Trophoblast cell (in vitro differentiated cells and primary cell): ENCODE measurements at regions not wholly inside any gene's neighbourhood (a gene's known extent, or its start where the extent isn't known, plus 50 kb on each side); places are given as distances from the start of the nearest gene placed in this dataset.

Source experiments
- DNase-seq, 2 donors: peaks; one replicate each; pipeline ENCODE4 v3.0.0-alpha.2; 2016
- H2AFZ ChIP-seq: 2 replicates; pipeline ENCODE4 v1.6.1; 2013; ENCODE audit warnings: low read length, moderate library complexity, mild to moderate bottlenecking; ENCODE audit not compliant: insufficient read depth, poor library complexity
- H2AK5ac ChIP-seq: 2 replicates; pipeline ENCODE4 v1.6.1; 2013; ENCODE audit warnings: mild to moderate bottlenecking, low read length
- H2BK120ac ChIP-seq: 2 replicates; pipeline ENCODE4 v1.6.1; 2013; ENCODE audit warnings: low read length, mild to moderate bottlenecking, moderate library complexity; ENCODE audit not compliant: insufficient read depth, poor library complexity
- H2BK12ac ChIP-seq: 2 replicates; pipeline ENCODE4 v1.6.1; 2013; ENCODE audit warnings: mild to moderate bottlenecking, low read length, moderate library complexity
- H2BK5ac ChIP-seq: 2 replicates; pipeline ENCODE4 v1.6.1; 2013; ENCODE audit warnings: low read length, low read depth, moderate library complexity, mild to moderate bottlenecking; ENCODE audit not compliant: poor library complexity
- H3K14ac ChIP-seq: 2 replicates; pipeline ENCODE4 v1.6.1; 2013; ENCODE audit warnings: mild to moderate bottlenecking, low read length
- H3K18ac ChIP-seq: 2 replicates; pipeline ENCODE4 v1.6.1; 2013; ENCODE audit warnings: mild to moderate bottlenecking, low read length
- H3K23ac ChIP-seq: 2 replicates; pipeline ENCODE4 v1.6.1; 2013; ENCODE audit warnings: low read length
- H3K27ac ChIP-seq: 2 replicates; pipeline ENCODE4 v1.5.1; 2013; ENCODE audit warnings: low read depth, mild to moderate bottlenecking, inconsistent platforms, low read length, moderate library complexity
- H3K27me3 ChIP-seq: 2 replicates; pipeline ENCODE4 v1.6.1; 2013; ENCODE audit warnings: inconsistent platforms, mild to moderate bottlenecking, low read length, moderate library complexity; ENCODE audit not compliant: insufficient read depth
- H3K36me3 ChIP-seq, 2 experiments: 1 replicate in 1 of 2; 2 replicates in 1 of 2; pipeline ENCODE4 v1.6.1; 2013; ENCODE audit warnings: low read length in 2 of 2, mild to moderate bottlenecking in 2 of 2, moderate library complexity in 1 of 2; ENCODE audit not compliant: insufficient read depth in 2 of 2, control insufficient read depth in 1 of 2
- H3K4ac ChIP-seq: 2 replicates; pipeline ENCODE4 v1.6.1; 2013; ENCODE audit warnings: low read depth, mild to moderate bottlenecking, low read length, moderate library complexity
- H3K4me1 ChIP-seq, 2 experiments: 1 replicate in 1 of 2; 2 replicates in 1 of 2; pipeline ENCODE4 v1.6.1; 2013; ENCODE audit warnings: low read length in 2 of 2, mild to moderate bottlenecking in 2 of 2, moderate library complexity in 1 of 2; ENCODE audit not compliant: insufficient read depth in 2 of 2, control insufficient read depth in 1 of 2
- H3K4me2 ChIP-seq: 2 replicates; pipeline ENCODE4 v1.6.1; 2013; ENCODE audit warnings: inconsistent platforms, mild to moderate bottlenecking, low read length, moderate library complexity
- H3K4me3 ChIP-seq: 2 replicates; pipeline ENCODE4 v1.5.1; 2013; ENCODE audit warnings: mild to moderate bottlenecking, low read depth, low read length, inconsistent platforms
- H3K79me1 ChIP-seq: one replicate; pipeline ENCODE4 v1.6.1; 2013; ENCODE audit warnings: low read length
- H3K79me2 ChIP-seq: 2 replicates; pipeline ENCODE4 v1.6.1; 2013; ENCODE audit warnings: low read length, mild to moderate bottlenecking; ENCODE audit not compliant: control insufficient read depth, insufficient read depth, poor library complexity
- H3K9ac ChIP-seq: 2 replicates; pipeline ENCODE4 v1.6.1; 2013; ENCODE audit warnings: mild to moderate bottlenecking, low read length
- H3K9me3 ChIP-seq: 2 replicates; pipeline ENCODE4 v1.6.1; 2013; ENCODE audit warnings: low read depth, mild to moderate bottlenecking, control low read depth, inconsistent platforms, low read length; ENCODE audit not compliant: insufficient read depth
- H4K12ac ChIP-seq: 2 replicates; pipeline ENCODE4 v1.6.1; 2013; ENCODE audit warnings: low read depth, mild to moderate bottlenecking, low read length, moderate library complexity
- H4K8ac ChIP-seq: 2 replicates; pipeline ENCODE4 v1.6.1; 2013; ENCODE audit warnings: low read depth, mild to moderate bottlenecking, low read length, moderate library complexity
- H4K91ac ChIP-seq: one replicate; pipeline ENCODE4 v1.6.1; 2013; ENCODE audit warnings: low read depth, mild to moderate bottlenecking, low read length, moderate library complexity
- WGBS: extraction: QIAGEN DNeasy Blood & Tissue Kit; methylation state at CpG from one replicate; pipeline ENCODE4 v1.1.7; 2013; ENCODE audit warnings: missing lambda C conversion rate; ENCODE audit not compliant: insufficient read length, insufficient coverage; ENCODE audit errors: extremely low coverage; 5-methylcytosine and 5-hydroxymethylcytosine counted together

- H3K23ac ChIP-seq: no peak overlapping the region
- H2BK12ac ChIP-seq: no peak overlapping the region
- H3K4me2 ChIP-seq: no peak overlapping the region
- H3K79me2 ChIP-seq: no peaks in the 10 kb centered on the region
- H2AK5ac ChIP-seq: no peak overlapping the region
- no peak overlapping the region for H3K14ac ChIP-seq
- H3K18ac ChIP-seq: no peak overlapping the region
- no peak overlapping the region for H3K9ac ChIP-seq
- no peaks in the 10 kb centered on the region for H3K36me3 ChIP-seq
- H3K4me3 ChIP-seq: no peak overlapping the region
- no peak for DNase-seq
- no peak overlapping the region for H4K8ac ChIP-seq
- no CpG with 5 or more reads among the region's 10 CpGs for WGBS
- H3K27me3 ChIP-seq: no peaks in the 10 kb centered on the region
- H4K91ac ChIP-seq: no peak overlapping the region
- H3K9me3 ChIP-seq: peaks cover 2% of the 10 kb centered on the region
- H3K27ac ChIP-seq: no peak overlapping the region
- no peak overlapping the region for H2BK120ac ChIP-seq
- H3K79me1 ChIP-seq: no peaks in the 10 kb centered on the region
- no peak overlapping the region for H3K4ac ChIP-seq
- no peaks in the 10 kb centered on the region for H3K4me1 ChIP-seq
- no peak overlapping the region for H2AFZ ChIP-seq
- no peak overlapping the region for H4K12ac ChIP-seq
- H2BK5ac ChIP-seq: no peak overlapping the region
Measured at GRCh38 chr1:29467989-29468900, 231.9 kb downstream of the PTPRU start.

DNA sequence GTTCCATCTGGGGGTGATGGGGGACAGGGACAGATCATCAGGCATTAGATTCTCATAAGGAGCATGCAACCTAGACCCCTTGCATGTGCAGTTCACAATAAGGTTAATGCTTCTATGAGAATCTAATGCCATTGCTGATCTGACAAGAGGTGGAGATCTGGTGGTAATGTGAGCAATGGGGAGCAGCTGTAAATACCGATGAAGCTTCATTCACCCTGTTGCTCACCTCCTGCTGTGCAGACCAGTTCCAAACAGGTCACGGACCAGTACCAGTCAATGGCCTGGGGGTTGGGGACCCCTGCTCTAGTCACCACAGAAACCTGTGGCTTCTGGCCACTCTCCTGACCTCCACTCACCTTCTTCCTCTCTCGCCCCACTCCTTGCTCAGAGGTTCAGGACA is 229.9 kb downstream of the PTPRU start:
- Histone ChIP-seq H2BK120ac (no peak overlapping the region), H3K79me1 (no peaks in the 10 kb centered on the region), H4K12ac (no peak overlapping the region), H2BK12ac (no peak overlapping the region), H3K14ac (no peak overlapping the region), H2BK5ac (no peak overlapping the region), H3K79me2 (no peaks in the 10 kb centered on the region), H4K91ac (no peak overlapping the region), H3K9me3 (no peaks in the 10 kb centered on the region), H4K8ac (no peak overlapping the region), H3K4ac (no peak overlapping the region), H2AK5ac (no peak overlapping the region), H3K9ac (no peak overlapping the region), H3K4me3 (no peak overlapping the region), H3K4me2 (no peak overlapping the region), H3K27ac (no peak overlapping the region), H3K23ac (no peak overlapping the region), H3K36me3 (no peaks in the 10 kb centered on the region), H3K27me3 (no peaks in the 10 kb centered on the region), H2AFZ (no peak overlapping the region), H3K18ac (no peak overlapping the region), H3K4me1 (no peaks in the 10 kb centered on the region)
- WGBS: no CpG with 5 or more reads among the region's 3 CpGs
- no peak for DNase-seq

DNA sequence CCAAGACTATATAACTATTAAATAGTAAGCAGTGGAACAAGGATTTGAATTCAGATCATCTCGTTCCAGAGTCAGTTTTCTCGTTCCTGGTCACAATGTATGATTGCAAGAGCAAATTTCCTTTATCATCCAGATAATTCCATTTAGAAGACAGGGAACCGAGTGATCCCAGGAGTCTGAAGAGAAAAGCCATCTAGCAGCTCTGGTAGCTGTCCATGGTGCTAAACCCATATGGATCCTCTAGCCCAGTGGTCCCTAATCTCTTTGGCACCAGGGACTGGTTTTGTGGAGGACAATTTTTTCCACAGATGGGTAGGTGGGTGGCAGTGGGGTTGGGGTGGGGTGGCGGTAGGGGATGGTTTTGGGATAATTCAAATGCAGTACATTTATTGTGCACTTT is 229.4 kb downstream of the PTPRU start:
- WGBS: no CpG with 5 or more reads among the region's 4 CpGs
- H3K18ac ChIP-seq: no peak overlapping the region

DNA sequence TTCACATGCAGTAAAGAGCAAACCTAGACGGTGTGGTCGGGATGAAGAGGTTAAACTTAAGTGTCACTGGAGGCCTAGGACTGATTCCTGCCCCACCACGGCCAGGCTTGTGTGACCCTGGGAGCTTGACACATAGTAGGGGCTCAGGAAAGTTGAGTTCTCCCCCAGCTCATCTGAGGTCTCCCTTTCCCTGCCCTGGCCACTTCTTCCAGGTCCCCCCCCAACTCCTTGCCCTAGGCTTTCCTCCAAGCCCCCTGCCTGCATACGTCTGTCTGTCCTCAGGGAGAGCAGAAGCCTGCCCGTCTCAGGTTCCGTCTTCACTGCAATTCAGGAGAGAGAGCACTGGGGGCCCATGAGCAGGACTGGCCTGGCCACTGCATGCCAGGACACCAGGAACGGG is 225.8 kb downstream of the PTPRU start:
- H3K79me1 ChIP-seq: no peaks in the 10 kb centered on the region
- H3K4me1 ChIP-seq: no peaks in the 10 kb centered on the region
- no peak overlapping the region for H4K12ac ChIP-seq
- H3K27ac ChIP-seq: no peak overlapping the region
- no peak overlapping the region for H3K4me3 ChIP-seq
- H3K36me3 ChIP-seq: no peaks in the 10 kb centered on the region
- H4K91ac ChIP-seq: no peak overlapping the region
- H2AK5ac ChIP-seq: no peak overlapping the region
- H3K23ac ChIP-seq: no peak overlapping the region
- no peaks in the 10 kb centered on the region for H3K27me3 ChIP-seq
- WGBS: no CpG with 5 or more reads among the region's 7 CpGs
- H2AFZ ChIP-seq: no peak overlapping the region
- no peak overlapping the region for H3K9ac ChIP-seq
- H2BK120ac ChIP-seq: no peak overlapping the region
- H4K8ac ChIP-seq: no peak overlapping the region
- no peak overlapping the region for H3K18ac ChIP-seq
- H2BK5ac ChIP-seq: no peak overlapping the region
- no peaks in the 10 kb centered on the region for H3K9me3 ChIP-seq
- no peak overlapping the region for H3K14ac ChIP-seq
- DNase-seq: no peak
- H3K4ac ChIP-seq: no peak overlapping the region
- H2BK12ac ChIP-seq: no peak overlapping the region
- no peaks in the 10 kb centered on the region for H3K79me2 ChIP-seq
- H3K4me2 ChIP-seq: no peak overlapping the region

More for the DNA sequence above, 229.4 kb downstream of the PTPRU start:
- Histone ChIP-seq H3K79me1 (no peaks in the 10 kb centered on the region), H3K27me3 (no peaks in the 10 kb centered on the region), H3K4me2 (no peak overlapping the region), H3K4ac (no peak overlapping the region), H3K36me3 (no peaks in the 10 kb centered on the region), H3K4me3 (no peak overlapping the region), H2BK120ac (no peak overlapping the region), H2BK12ac (no peak overlapping the region), H4K12ac (no peak overlapping the region), H4K8ac (no peak overlapping the region), H3K23ac (no peak overlapping the region), H2BK5ac (no peak overlapping the region), H3K9me3 (no peaks in the 10 kb centered on the region), H4K91ac (no peak overlapping the region), H3K9ac (no peak overlapping the region), H3K4me1 (no peaks in the 10 kb centered on the region), H3K14ac (no peak overlapping the region), H2AFZ (no peak overlapping the region), H2AK5ac (no peak overlapping the region), H3K27ac (no peak overlapping the region), H3K79me2 (no peaks in the 10 kb centered on the region)
- DNase-seq: peak in 1 of 2 donors; percentile 47
